ENCODE measurements at regions not wholly inside any gene's neighbourhood (a gene's known extent, or its start where the extent isn't known, plus 50 kb on each side); places are given as distances from the start of the nearest gene placed in this dataset.
A peak's percentile ranks its signal among the peaks of the same experiment; 100 is the strongest.
"Not testable (repeated sequence)": the region's sequence is repeated elsewhere in the genome, so short reads cannot be mapped to it uniquely, and the experiment has no call there.

DNA sequence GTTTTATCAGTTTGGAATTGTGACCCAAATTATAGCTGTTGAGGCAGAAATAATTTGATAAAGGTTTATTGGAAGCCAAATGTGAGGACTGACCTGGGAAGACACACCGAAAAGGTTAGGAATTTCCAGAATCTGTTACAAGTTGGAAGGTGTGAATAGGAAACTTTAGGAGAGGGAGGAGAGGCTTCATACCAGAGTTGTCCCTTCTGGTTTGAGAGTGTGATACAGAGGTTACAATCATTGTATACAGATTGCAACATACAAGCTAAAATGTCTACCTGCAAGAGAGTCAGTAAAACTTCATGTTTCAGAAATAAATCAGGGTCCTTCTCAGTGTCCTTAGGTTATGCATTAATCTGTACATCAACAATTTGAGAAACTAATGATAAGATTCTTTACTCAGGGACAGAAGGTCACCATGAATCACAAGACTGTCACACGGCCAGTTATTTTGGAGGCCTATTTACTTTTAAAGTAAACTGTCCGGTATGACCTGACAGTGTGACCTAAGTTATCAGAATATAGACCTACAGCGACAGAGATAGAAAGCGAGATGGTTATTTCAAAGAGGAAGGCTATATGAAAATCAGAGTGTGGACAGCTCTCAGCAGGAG lies 204.9 kb upstream of the CTNND2 start:
- no peak for DNase-seq (ENCODE audit: low read depth in 3 of 3, low spot score in 2 of 3)

DNA sequence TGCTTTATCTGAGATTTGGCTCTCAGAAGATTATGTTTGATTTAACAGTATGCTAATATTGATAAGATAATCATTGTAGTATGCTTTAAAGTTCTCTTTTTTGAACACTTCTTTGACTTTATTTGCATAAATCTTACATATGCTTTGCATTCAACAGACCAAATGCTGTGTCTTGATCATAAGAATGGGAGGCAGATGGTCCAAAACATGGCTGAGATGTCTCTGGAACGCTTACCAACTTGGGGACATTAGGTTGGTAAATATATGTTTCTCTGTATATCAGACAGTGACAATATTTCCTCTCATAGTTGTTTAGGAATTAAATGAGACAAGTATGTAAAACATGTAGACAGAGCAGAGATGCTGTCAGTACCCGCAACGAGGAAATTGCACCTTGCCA lies 197.9 kb upstream of the CTNND2 start:
- no peak for DNase-seq (ENCODE audit: low read depth in 3 of 3, low spot score in 2 of 3)

DNA sequence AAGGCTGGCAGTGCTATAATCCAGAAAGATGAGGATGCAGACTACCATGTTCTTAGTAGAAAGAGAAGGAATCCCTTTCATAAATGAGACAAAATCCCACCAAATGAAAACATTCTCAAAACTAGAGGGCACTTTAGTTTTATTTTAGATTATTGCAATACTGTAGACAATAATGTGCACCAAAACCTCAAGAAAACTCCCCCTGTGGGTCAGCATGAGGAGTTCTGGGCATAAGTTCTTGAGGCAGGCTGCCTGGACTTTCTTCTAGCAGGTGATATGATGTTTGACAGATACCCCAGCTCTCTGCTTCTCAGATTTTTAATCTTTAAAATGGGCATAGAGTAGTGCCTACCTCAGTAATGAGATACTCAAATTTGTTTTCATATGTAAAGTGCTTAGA lies 196.3 kb upstream of the CTNND2 start:
- DNase-seq (ENCODE audit: low read depth in 3 of 3, low spot score in 2 of 3): no peak

DNA sequence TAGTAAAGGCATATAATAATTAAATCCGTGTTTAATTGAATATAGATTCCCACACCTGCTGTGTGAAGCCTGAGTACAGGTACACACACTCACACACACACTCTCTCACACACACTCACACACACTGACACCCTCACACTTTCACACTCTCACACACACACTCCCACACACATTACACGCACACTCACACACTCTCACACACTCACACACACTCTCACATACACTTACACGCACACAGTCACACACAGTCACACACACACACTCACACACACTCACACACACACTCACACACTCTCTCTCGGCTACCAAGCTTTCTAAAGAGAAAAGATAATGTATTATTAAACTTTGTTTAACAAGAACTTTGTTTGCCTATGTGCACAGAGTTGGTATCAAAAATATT lies 195.1 kb upstream of the CTNND2 start:
- no peak for DNase-seq (ENCODE audit: low read depth in 3 of 3, low spot score in 2 of 3)

DNA sequence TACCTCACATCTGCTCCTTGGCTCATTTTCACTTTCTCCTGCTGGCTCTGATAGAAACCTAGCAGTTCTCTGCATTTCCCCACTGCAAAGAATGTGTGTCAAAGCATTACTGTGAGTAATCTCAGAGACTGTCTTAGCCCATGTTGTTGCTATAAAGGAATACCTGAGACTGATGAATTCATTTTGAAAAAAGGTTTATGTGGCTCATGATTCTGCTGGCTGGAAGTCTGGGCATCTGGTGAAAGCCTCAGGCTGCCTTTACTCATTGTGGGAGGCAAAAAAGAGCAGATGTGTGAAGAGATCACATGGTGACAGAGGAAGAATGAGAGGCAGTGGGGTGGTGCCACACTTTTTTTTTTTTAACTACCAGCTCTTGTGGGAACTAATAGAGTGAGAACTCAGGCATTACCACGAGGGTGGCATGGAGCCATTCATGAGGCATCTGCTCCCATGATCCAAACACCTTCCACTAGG lies 191.6 kb upstream of the CTNND2 start:
- no peak for DNase-seq (ENCODE audit: low read depth in 3 of 3, low spot score in 2 of 3)

DNA sequence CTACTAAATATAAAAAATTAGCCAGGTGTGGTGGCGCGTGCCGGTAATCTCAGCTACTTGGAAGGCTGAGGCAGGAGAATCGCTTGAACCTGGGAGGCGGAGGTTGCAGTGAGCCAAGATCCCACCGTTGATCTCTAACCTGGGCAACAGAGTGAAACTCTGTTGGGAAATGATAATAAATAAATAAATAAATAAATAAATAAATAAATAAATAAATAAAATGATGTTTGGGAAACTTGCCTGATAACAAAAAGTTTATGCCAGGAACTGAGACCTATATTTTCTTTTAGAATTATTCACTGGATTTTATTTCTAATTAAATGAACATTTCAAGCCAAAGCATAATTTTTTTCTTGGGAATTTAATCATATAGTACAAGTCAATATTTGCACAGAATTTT lies 189.3 kb upstream of the CTNND2 start:
- DNase-seq (ENCODE audit: low read depth in 3 of 3, low spot score in 2 of 3): no peak

DNA sequence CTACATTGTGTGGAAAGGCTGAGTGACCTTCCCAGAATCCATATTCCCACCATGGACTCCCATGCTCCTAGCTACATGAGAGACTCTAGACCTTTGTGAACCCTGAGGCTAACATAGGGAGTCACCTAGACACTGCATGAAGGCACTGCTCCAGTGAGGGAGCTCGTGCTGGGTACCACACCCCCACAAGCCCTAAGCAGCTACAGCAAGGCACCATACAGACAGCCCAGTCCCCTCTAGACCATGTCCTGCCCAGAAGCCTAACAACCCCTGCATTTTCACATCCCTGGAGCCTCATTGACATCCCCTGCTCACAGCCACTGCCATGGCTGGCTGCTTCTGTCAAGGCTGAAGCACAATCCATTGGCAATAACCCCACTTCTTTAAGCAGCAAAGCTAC lies 176.5 kb upstream of the CTNND2 start:
- DNase-seq (ENCODE audit: low read depth in 3 of 3, low spot score in 2 of 3): no peak

DNA sequence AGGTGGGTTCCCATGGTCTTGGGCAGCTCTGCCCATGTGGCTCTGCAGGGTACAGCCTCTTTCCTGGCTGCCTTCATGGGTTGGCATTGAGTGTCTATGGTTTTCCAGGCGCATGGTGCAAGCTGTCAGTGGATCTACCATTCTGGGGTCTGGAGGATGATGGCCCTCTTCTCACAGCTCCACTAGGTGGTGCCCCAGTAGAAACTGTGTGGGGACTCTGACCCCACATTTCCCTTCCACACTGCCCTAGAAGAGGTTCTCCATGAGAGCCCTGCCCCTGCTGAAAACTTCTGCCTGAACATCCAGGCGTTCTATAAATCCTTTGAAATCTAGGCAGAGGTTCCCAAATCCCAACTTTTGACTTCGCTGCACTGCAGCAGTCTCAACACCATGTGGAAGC lies 174.0 kb upstream of the CTNND2 start:
- DNase-seq (ENCODE audit: low read depth in 3 of 3, low spot score in 2 of 3): not testable (repeated sequence)

DNA sequence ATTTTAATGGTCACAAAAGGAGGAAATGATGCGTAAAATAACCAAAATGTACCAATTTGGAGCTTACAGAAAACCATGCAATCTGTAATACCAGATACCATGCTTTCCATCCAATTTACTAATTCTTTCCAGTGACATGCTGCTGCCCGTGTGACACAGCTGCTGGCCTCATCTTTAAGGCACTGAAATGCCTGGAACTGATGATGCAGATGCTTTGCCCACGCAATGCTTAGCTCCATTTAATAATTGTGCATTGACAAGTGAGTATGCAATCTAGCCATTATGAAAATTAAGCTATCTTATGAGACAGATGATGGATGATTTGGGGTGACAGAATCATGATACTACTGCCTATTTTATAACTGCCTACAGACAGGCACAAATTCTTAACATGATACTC lies 169.2 kb upstream of the CTNND2 start:
- DNase-seq (ENCODE audit: low read depth in 3 of 3, low spot score in 2 of 3): no peak

DNA sequence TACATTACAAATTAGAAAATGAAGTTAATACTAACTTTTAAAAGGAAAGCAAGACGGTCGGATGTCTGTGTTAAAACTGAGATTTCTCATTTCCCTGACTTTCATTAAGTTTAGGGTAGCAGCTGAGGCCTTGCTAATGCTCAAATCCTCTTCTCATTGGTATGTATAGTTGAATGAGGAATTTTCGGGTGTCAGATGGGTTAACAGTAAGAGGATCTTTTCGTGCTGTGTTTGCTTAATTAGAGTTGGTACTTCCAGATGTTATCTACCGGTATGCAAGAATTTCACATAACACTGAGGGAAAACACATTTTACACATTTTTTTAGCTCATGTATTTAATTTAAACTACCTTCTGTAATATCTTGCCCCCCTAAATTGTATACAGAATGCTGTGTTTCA lies 168.2 kb upstream of the CTNND2 start:
- DNase-seq (ENCODE audit: low read depth in 3 of 3, low spot score in 2 of 3): no peak

DNA sequence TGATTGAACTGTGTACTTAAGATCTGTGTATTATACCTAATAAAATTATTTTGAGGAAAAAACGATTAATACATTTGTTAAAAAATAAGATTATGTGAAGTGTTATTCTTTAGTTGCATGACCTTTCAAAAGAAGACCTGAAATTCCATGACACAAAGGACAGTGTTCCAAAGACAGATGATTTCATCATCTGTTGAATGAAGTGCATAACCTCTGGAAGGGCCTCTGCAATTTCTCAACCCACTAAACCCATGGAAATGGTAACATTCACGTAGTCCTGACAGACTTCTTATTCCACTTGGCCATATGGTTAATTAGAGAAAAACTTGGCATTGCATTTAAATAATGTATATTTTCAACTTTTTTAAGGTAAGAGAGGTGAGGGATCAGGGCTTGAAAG lies 167.2 kb upstream of the CTNND2 start:
- DNase-seq (ENCODE audit: low read depth in 3 of 3, low spot score in 2 of 3): no peak

DNA sequence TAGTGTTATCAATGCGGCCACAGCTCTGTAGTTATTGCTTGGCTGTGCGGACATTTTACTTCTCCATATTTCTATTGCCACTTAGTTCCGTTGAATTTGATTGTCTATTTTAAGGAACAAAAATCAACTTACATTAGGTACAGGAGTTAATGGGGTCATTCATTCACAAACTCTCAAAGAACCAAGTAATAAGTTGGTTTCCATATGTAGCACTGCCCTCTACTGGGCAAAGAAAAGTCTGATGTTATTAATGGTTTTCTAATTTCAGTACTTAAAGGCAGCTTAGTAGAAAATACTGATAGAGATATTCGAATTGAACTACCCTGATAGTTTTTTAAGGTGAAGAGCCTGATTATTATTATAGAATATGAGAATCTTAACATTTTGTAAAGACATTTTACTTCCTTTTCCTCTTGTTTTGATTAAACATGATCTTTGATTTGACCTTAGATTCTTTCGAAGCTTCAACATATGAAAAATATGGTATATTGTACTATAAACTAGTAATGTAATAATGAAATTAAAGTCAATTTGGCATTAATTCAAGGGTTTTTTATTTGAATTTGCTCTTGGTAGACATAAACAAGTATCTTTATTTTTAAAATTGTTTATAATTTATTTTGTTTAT lies 119.5 kb upstream of the CTNND2 start:
- DNase-seq (ENCODE audit: low read depth in 3 of 3, low spot score in 2 of 3): peak; percentile 21 to 29 (median 23)

DNA sequence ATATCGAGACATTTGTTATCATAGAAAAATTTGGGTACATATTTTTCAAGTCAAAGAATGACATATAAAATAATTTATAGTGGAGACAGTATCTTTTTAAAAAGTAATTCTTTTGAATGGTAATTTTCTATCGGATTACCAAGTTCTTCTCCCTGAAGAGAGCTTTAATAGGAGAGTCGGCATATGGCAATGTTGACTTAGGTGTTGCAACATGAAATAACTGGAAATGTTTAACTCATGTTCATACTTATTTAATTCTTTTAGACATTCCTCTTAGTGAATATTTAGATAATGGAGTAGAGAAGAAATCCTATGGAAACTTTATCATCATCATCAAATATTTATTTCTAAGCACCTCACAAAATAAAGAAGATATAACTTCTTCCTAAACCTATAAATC lies 118.2 kb upstream of the CTNND2 start:
- no peak for DNase-seq (ENCODE audit: low read depth in 3 of 3, low spot score in 2 of 3)

DNA sequence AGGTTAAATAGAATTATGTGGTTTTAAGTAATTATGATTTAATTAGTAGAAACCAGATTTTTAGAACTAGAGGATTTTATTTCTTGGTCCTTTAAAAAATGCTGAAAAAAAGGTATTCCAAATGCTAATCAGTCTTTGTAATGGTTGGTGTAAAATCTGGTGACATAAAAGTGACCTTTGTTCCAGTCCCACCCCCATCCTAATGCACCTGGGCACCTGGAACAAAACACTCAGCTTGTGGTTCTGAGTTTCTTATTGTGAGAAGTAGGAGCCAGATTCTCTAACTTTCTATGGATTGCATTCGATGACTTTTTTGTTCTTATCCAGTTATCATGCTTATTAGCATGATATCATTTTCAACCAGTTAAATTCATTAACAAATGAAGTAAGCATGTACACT lies 115.1 kb upstream of the CTNND2 start:
- no peak for DNase-seq (ENCODE audit: low read depth in 3 of 3, low spot score in 2 of 3)

DNA sequence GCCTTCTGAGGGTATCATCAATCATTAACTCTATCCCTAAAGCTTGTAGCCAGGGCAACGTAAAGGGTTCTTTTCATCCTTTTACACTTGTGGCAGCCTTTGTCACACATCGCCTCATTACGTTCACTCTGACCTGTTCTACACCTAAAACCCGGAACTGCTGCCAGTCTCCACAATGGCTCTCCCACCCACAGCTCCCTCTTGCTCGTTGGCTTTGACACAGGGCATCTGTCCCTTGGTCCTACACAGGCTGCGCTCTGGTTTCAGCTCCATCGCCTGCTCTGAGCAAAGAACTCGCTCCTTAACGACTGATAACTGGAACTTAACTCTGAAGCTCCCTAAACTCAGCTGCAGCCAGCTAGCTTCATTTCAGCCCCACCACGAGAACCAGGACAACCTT lies 112.8 kb upstream of the CTNND2 start:
- DNase-seq (ENCODE audit: low read depth in 3 of 3, low spot score in 2 of 3): no peak

DNA sequence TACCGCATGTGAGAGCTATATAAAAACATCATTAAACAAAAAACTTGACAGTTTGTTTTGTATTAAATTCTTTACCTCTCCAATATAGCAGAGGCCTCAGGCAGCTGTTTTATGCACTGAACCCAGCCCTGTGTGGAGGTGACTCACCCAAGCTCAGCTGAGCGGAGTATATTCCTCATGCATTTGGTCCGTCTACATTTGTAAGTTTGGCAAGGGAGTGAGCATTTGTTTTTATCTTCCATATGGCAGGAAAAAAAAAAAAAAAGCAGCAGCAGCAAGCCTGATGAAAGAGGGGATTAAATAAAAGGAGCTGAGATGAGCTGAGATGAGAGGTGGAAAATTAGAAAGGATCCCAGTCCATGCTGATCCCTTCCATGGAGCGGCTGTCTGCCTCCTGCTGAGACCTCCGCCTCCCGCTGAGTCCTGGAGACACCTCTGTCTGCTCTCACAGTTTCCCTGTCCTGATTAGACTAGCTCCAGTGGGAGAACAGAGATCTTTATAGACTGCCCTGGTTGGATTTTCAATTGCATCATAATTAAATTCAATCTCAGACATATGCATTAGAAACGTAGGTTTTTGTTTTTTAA lies 112.0 kb upstream of the CTNND2 start:
- no peak for DNase-seq (ENCODE audit: low read depth in 3 of 3, low spot score in 2 of 3)

DNA sequence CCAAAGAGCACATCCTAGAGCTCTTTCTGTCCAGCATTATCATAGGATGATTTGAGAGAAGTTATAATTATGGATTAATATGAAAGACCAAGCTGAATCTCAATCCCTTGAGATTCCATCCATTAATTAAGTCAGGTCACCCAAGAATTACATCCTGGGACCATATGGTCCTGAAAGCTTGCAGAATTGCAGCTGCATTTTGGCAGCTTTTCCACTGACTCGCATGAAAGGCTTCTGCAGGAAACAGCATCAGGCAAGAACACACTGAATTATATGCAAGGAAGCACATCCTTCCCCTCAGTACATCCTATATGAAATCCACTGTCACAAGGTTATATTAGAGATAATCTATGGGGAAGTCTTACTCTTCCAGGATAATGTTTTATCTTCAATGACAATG lies 109.1 kb upstream of the CTNND2 start:
- no peak for DNase-seq (ENCODE audit: low read depth in 3 of 3, low spot score in 2 of 3)

DNA sequence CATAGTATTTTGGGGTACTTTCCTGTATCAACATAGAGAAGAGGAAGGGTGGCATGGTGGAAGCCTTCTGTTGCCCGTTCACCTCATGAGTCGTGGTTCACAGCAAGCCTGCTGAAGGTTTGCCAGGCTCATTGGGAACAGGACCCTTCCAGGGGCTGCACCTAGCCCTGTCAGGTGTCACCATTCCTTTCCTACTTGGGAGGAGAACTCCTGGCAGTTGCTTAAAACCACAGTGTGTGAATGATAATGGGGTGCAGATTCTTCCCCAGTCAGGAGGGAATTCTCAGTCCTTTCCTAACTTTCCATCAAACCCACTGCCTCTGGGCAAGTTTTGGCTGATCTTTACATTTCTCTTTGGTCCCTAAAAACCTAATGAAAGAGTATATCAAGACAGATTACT lies 99.4 kb upstream of the CTNND2 start:
- DNase-seq (ENCODE audit: low read depth in 3 of 3, low spot score in 2 of 3): no peak

DNA sequence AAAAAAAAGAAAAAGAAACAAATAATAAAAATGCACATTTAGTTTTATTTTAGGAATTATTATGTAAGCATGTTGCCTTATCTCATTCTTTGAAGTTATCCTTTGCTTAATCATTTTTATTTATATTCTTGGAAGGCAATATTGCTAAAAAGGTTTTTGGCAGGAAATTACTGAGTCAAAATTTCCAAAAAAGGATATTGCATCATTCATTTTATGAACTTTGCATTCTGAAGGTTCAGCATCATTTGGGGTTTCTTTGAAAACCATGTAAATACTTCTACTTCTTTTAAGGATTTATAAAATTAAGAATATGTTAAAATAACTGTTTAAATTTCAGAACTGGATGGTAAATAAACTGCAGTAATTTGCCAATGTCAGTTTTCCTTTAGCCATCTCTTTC lies 94.2 kb upstream of the CTNND2 start:
- no peak for DNase-seq (ENCODE audit: low read depth in 3 of 3, low spot score in 2 of 3)

DNA sequence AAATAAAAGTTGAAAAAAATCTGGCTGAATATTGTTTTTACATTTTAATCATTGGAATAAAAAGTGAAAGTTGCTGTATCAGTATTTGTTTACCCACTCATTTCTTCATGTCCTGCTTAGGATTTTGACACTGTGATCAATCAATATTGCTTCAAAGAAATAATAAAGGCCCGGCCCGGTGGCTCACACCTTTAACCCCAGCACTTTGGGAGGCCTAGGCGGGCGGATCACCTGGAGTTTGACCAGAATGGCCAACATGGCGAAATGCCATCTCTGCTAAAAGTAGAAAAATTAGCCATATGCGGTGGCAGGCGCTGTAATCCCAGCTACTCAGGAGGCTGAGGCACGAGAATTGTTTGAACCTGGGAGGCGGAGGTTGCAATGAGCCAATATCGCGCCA lies 93.7 kb upstream of the CTNND2 start:
- no peak for DNase-seq (ENCODE audit: low read depth in 3 of 3, low spot score in 2 of 3)

DNA sequence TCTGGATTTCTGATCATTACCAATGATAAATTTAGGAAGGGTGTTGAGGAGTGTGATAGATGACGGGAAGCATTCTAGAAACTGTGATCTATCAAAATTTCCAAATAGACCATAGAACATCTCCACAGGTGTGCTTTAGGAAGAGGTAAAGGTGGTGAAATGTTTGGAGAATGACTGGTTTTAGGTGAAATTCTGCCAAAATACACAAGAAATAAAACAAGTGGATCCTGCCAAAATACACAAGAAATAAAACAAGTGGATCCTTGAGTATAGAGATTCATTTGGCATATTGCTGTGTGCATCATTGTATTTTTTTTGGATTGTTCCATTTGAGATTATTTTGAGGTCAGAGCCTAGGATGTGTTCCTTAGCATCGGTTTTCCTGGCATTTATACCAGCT lies 88.3 kb upstream of the CTNND2 start:
- DNase-seq (ENCODE audit: low read depth in 3 of 3, low spot score in 2 of 3): no peak

DNA sequence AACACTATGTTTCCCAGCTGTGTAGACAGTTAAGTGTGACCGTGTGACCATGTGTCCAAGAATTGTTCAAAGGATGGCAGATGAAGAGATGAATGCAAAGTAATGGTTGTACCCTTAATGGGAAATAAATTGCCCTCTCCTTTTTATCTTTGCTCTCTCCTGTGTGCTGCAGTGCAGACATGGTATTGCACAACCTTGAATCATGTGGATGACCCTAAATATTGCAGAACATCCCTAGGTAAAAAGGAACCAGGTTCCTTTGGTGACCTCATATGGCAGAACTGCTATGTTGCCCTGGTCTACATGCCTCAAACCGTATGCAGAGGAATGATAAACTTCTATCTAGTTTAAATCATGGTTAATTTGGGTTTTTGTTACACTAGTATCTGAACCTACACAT lies 81.7 kb upstream of the CTNND2 start:
- no peak for DNase-seq (ENCODE audit: low read depth in 3 of 3, low spot score in 2 of 3)

DNA sequence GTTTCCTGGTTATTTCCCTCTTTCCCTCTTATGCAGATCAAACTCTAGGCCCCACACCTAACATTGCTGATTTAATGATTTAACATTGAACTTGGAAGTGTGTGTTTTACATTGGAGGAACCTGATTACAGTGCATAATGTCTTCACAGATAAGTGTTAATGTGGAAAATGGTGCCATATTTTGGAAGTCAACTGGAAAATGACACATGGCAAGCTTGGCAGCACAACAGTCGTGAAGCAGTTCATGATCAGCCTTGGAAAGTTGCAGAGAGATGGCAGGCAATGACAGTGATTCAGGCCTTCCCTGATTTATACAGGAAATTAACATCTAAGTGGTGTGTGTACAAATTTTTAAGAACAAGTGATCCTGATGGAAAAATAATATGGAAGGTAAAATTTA lies 80.0 kb upstream of the CTNND2 start:
- no peak for DNase-seq (ENCODE audit: low read depth in 3 of 3, low spot score in 2 of 3)

All from right renal cortex interstitium (tissue), 3 donors.